CD14-positive monocyte (primary cell): ENCODE measurements at regions not wholly inside any gene's neighbourhood (a gene's known extent, or its start where the extent isn't known, plus 50 kb on each side); places are given as distances from the start of the nearest gene placed in this dataset.

Source experiments
- DNase-seq, 3 donors: peaks; one replicate each; pipeline ENCODE4 v3.0.0-alpha.2; 2011 to 2022
- H2AFZ ChIP-seq: 2 replicates; pipeline ENCODE4 v1.6.0; 2012; ENCODE audit warnings: mild to moderate bottlenecking, low read depth, low read length, inconsistent platforms; ENCODE audit not compliant: insufficient read depth, poor library complexity, severe bottlenecking
- H3K27ac ChIP-seq, 2 donors: 1 replicate in 1 of 2; 2 replicates in 1 of 2; pipeline ENCODE4 v1.5.1; 2012 to 2013; ENCODE audit warnings: low read length in 2 of 2, control low read depth in 1 of 2, inconsistent platforms in 1 of 2, low read depth in 1 of 2, mild to moderate bottlenecking in 1 of 2
- H3K27me3 ChIP-seq, 2 donors: one replicate each; pipeline versions ENCODE4 v1.6.0 to v1.6.1; 2011 to 2013; ENCODE audit warnings: low read length in 2 of 2; ENCODE audit not compliant: control insufficient read depth in 2 of 2, insufficient read depth in 2 of 2
- H3K36me3 ChIP-seq, 2 donors: replicated peaks in 1 of 2; 1 replicate in 1 of 2; 2 replicates in 1 of 2; pipeline versions ENCODE4 v1.5.1 to v1.6.1; 2012 to 2013; ENCODE audit warnings: low read length in 2 of 2, control low read depth in 1 of 2, inconsistent platforms in 1 of 2, mild to moderate bottlenecking in 1 of 2; ENCODE audit not compliant: insufficient read depth in 2 of 2, control insufficient read depth in 1 of 2
- H3K4me1 ChIP-seq, 2 donors: 1 replicate in 1 of 2; 2 replicates in 1 of 2; pipeline versions ENCODE4 v1.5.1 to v1.6.1; 2012 to 2013; ENCODE audit warnings: low read length in 2 of 2, control low read depth in 1 of 2, inconsistent platforms in 1 of 2, mild to moderate bottlenecking in 1 of 2, moderate library complexity in 1 of 2; ENCODE audit not compliant: insufficient read depth in 2 of 2, control insufficient read depth in 1 of 2
- H3K4me2 ChIP-seq: replicated peaks from 2 replicates; pipeline ENCODE3; 2012; ENCODE audit warnings: low read length, moderate library complexity, mild to moderate bottlenecking; ENCODE audit not compliant: poor library complexity, severe bottlenecking; ENCODE audit errors: extremely low read depth
- H3K4me3 ChIP-seq, 3 experiments: fragments of 200-600 bp in 1 of 3; sonication (generic) in 1 of 3; replicated peaks in 1 of 3; 1 replicate in 2 of 3; 2 replicates in 1 of 3; pipeline ENCODE4 v1.5.1; 2011 to 2013; ENCODE audit warnings: low read length in 3 of 3, mild to moderate bottlenecking in 3 of 3, control low read depth in 2 of 3, low read depth in 2 of 3, inconsistent platforms in 1 of 3, moderate library complexity in 1 of 3
- H3K79me2 ChIP-seq: 2 replicates; pipeline ENCODE4 v1.6.0; 2012; ENCODE audit warnings: mild to moderate bottlenecking, control low read depth, inconsistent platforms, low read length, moderate library complexity; ENCODE audit not compliant: insufficient read depth
- H3K9ac ChIP-seq: 2 replicates; pipeline ENCODE4 v1.6.0; 2017; ENCODE audit warnings: low read length, mild to moderate bottlenecking; ENCODE audit not compliant: insufficient read depth, poor library complexity, severe bottlenecking
- H3K9me3 ChIP-seq, 2 donors: replicated peaks in 1 of 2; 1 replicate in 1 of 2; 2 replicates in 1 of 2; pipeline versions ENCODE4 v1.5.1 to v1.6.1; 2012 to 2013; ENCODE audit warnings: low read length in 2 of 2, control low read depth in 1 of 2; ENCODE audit not compliant: control insufficient read depth in 1 of 2, insufficient read depth in 1 of 2
- H4K20me1 ChIP-seq: 2 replicates; pipeline ENCODE4 v1.6.0; 2012; ENCODE audit warnings: mild to moderate bottlenecking, low read length, control low read depth, moderate library complexity; ENCODE audit not compliant: insufficient read depth
- H3K27ac Mint-ChIP-seq, 7 donors: one replicate each; pipeline ENCODE4 v1.8.0; 2020; ENCODE audit warnings: mild to moderate bottlenecking in 7 of 7, mixed read lengths in 7 of 7, moderate library complexity in 6 of 7, inconsistent platforms in 2 of 7
- H3K27me3 Mint-ChIP-seq, 3 donors: one replicate each; pipeline ENCODE4 v1.8.0; 2021 to 2022; ENCODE audit warnings: low read depth in 3 of 3, mild to moderate bottlenecking in 3 of 3, mixed read lengths in 3 of 3, moderate library complexity in 3 of 3, inconsistent platforms in 1 of 3
- H3K36me3 Mint-ChIP-seq, 2 donors: one replicate each; pipeline ENCODE4 v1.8.0; 2020; ENCODE audit warnings: mixed read lengths in 2 of 2, inconsistent platforms in 1 of 2, mild to moderate bottlenecking in 1 of 2
- H3K4me1 Mint-ChIP-seq: one replicate; pipeline ENCODE4 v1.8.0; 2020; ENCODE audit warnings: mild to moderate bottlenecking, mixed read lengths
- H3K4me3 Mint-ChIP-seq, 2 donors: one replicate each; pipeline ENCODE4 v1.8.0; 2020; ENCODE audit warnings: mild to moderate bottlenecking in 2 of 2, mixed read lengths in 2 of 2, moderate library complexity in 1 of 2
- H3K9me3 Mint-ChIP-seq, 7 donors: one replicate each; pipeline ENCODE4 v1.8.0; 2020 to 2022; ENCODE audit warnings: mixed read lengths in 7 of 7, mild to moderate bottlenecking in 6 of 7, moderate library complexity in 6 of 7, inconsistent platforms in 2 of 7
- CTCF ChIP-seq: fragments of 200-600 bp; IDR thresholded peaks from one replicate; pipeline ENCODE4 v1.8.0; 2022; ENCODE audit warnings: antibody characterized with exemption, mild to moderate bottlenecking
- WGBS: methylation state at CpG from one replicate; pipeline ENCODE4 v1.1.5; 2013; ENCODE audit warnings: missing lambda C conversion rate; ENCODE audit not compliant: insufficient coverage; 5-methylcytosine and 5-hydroxymethylcytosine counted together
- intact Hi-C, 2 donors: fragments of 100-400 bp; cut with micrococcal nuclease; formaldehyde crosslinking; loops; one replicate each; pipeline versions ENCODE4 v1.15.0 to v1.15.1; 2023

- H3K9me3 Mint-ChIP-seq: peaks cover 0 to 1% (median 0%) of the 10 kb centered on the region in 7 donors
- H3K4me3 ChIP-seq: no peak overlapping the region
- no peak overlapping the region for H3K4me2 ChIP-seq
- intact Hi-C loops: no loop called here
- no peaks in the 10 kb centered on the region for H4K20me1 ChIP-seq
- no peak overlapping the region for H3K27ac ChIP-seq
- H3K36me3 Mint-ChIP-seq: no peaks in the 10 kb centered on the region
- H3K4me1 ChIP-seq: no peaks in the 10 kb centered on the region
- no peak overlapping the region for H3K27ac Mint-ChIP-seq
- no peaks in the 10 kb centered on the region for H3K9me3 ChIP-seq
- TF ChIP-seq CTCF: no peak
- H3K79me2 ChIP-seq: no peaks in the 10 kb centered on the region
- H3K27me3 Mint-ChIP-seq: peaks cover 0 to 3% (median 0%) of the 10 kb centered on the region in 3 donors
- H3K36me3 ChIP-seq: no peaks in the 10 kb centered on the region
- DNase-seq: no peak
- no peaks in the 10 kb centered on the region for H3K4me1 Mint-ChIP-seq
- H3K9ac ChIP-seq: no peak overlapping the region
- H2AFZ ChIP-seq: no peak overlapping the region
- 96% methylated on average over 2 of the region's 5 CpGs for WGBS
- H3K27me3 ChIP-seq: no peaks in the 10 kb centered on the region
- no peak overlapping the region for H3K4me3 Mint-ChIP-seq
Observed at GRCh38 chr5:90184764-90185163, 224.8 kb downstream of the CETN3 start.

GRCh38 chr5:90182726-90183125, 226.8 kb downstream of the CETN3 start:
- no peak overlapping the region for H3K27ac Mint-ChIP-seq
- DNase-seq: no peak
- Histone ChIP-seq H3K79me2 (no peaks in the 10 kb centered on the region), H3K4me2 (no peak overlapping the region), H3K9me3 (no peaks in the 10 kb centered on the region), H3K4me1 (no peaks in the 10 kb centered on the region), H3K27ac (no peak overlapping the region), H3K27me3 (no peaks in the 10 kb centered on the region), H4K20me1 (no peaks in the 10 kb centered on the region), H2AFZ (no peak overlapping the region), H3K36me3 (no peaks in the 10 kb centered on the region), H3K4me3 (no peak overlapping the region), H3K9ac (no peak overlapping the region)
- intact Hi-C loops: no loop called here
- peaks cover 0 to 3% (median 0%) of the 10 kb centered on the region in 3 donors for H3K27me3 Mint-ChIP-seq
- H3K4me1 Mint-ChIP-seq: no peaks in the 10 kb centered on the region
- H3K36me3 Mint-ChIP-seq: no peaks in the 10 kb centered on the region
- H3K4me3 Mint-ChIP-seq: no peak overlapping the region
- no peak for TF ChIP-seq CTCF
- H3K9me3 Mint-ChIP-seq: peaks cover 0 to 4% (median 1%) of the 10 kb centered on the region in 7 donors
- 86% methylated on average over 1 of the region's 1 CpG for WGBS
